WTC11 (cell line): ENCODE measurements at regions not wholly inside any gene's neighbourhood (a gene's known extent, or its start where the extent isn't known, plus 50 kb on each side); places are given as distances from the start of the nearest gene placed in this dataset.

Experiments used
- ATAC-seq: fragments of 200-7000 bp; cut with Tn5 transposase; 2 replicates; pipeline ENCODE4 v1.10.0; 2021; ENCODE audit warnings: mild to moderate bottlenecking, moderate library complexity
- CTCF ChIA-PET: fragments of 300-600 bp; sonication (Branson Sonifier 250); formaldehyde crosslinking; loops from one replicate; lab custom pipeline; 2021; ENCODE audit warnings: antibody characterized with exemption; lab: Charles Lee
- POLR2A ChIA-PET: fragments of 350-600 bp; sonication (Branson Sonifier 250); formaldehyde crosslinking; loops from one replicate; lab custom pipeline; 2021; ENCODE audit warnings: antibody characterized with exemption; lab: Charles Lee
- DNase-seq: peaks from one replicate; pipeline ENCODE4 v3.0.0; 2021; ENCODE audit warnings: low spot score
- H3K27ac Mint-ChIP-seq: 2 replicates; pipeline ENCODE4 v1.8.0; 2021; ENCODE audit warnings: mixed read lengths
- H3K27me3 Mint-ChIP-seq: 2 replicates; pipeline ENCODE4 v1.8.0; 2021; ENCODE audit warnings: low read depth, mild to moderate bottlenecking, moderate library complexity, mixed read lengths
- H3K36me3 Mint-ChIP-seq: 2 replicates; pipeline ENCODE4 v1.8.0; 2021; ENCODE audit warnings: mixed read lengths
- H3K4me1 Mint-ChIP-seq: 2 replicates; pipeline ENCODE4 v1.8.0; 2022; ENCODE audit warnings: mixed read lengths
- H3K4me3 Mint-ChIP-seq: 2 replicates; pipeline ENCODE4 v1.8.0; 2021; ENCODE audit warnings: mild to moderate bottlenecking, moderate library complexity, mixed read lengths
- H3K9me3 Mint-ChIP-seq: 2 replicates; pipeline ENCODE4 v1.8.0; 2021; ENCODE audit warnings: mixed read lengths
- ATF1 ChIP-seq: sonication (generic); formaldehyde crosslinking; IDR thresholded peaks from 2 replicates; pipeline ENCODE4 v1.8.1; 2023; ENCODE audit warnings: mild to moderate bottlenecking, moderate library complexity, missing genetic modification reagents
- CBFB ChIP-seq: sonication (generic); formaldehyde crosslinking; IDR thresholded peaks from 2 replicates; pipeline ENCODE4 v1.8.1; 2022; ENCODE audit warnings: mild to moderate bottlenecking, low read depth, missing genetic modification reagents
- CREM ChIP-seq: sonication (generic); formaldehyde crosslinking; IDR thresholded peaks from 2 replicates; pipeline ENCODE4 v1.8.1; 2022; ENCODE audit warnings: mild to moderate bottlenecking, missing genetic modification reagents, moderate library complexity
- FOXK1 ChIP-seq: sonication (generic); formaldehyde crosslinking; IDR thresholded peaks from 2 replicates; pipeline ENCODE4 v1.8.0; 2022; ENCODE audit warnings: mild to moderate bottlenecking, moderate library complexity, missing genetic modification reagents
- GRHL2 ChIP-seq: fragments of 250-450 bp; sonication (Bioruptor Pico); IDR thresholded peaks from 2 replicates; pipeline ENCODE4 v1.8.0; 2022; ENCODE audit warnings: mild to moderate bottlenecking, moderate library complexity; ENCODE audit not compliant: insufficient replicate concordance, severe bottlenecking
- JUN ChIP-seq: sonication (generic); formaldehyde crosslinking; IDR thresholded peaks from 2 replicates; pipeline ENCODE4 v1.8.0; 2023; ENCODE audit warnings: mild to moderate bottlenecking, missing genetic modification reagents
- KAT7 ChIP-seq: sonication (generic); formaldehyde crosslinking; IDR thresholded peaks from 2 replicates; pipeline ENCODE4 v1.8.1; 2023; ENCODE audit warnings: missing genetic modification reagents, mild to moderate bottlenecking, borderline replicate concordance
- MAX ChIP-seq: sonication (generic); formaldehyde crosslinking; IDR thresholded peaks from 2 replicates; pipeline ENCODE4 v1.8.0; 2022; ENCODE audit warnings: mild to moderate bottlenecking, missing genetic modification reagents
- NR1H2 ChIP-seq: sonication (generic); formaldehyde crosslinking; IDR thresholded peaks from 2 replicates; pipeline ENCODE4 v1.9.0; 2021; ENCODE audit warnings: mild to moderate bottlenecking, moderate library complexity, missing genetic modification reagents
- NR2C2 ChIP-seq: sonication (generic); formaldehyde crosslinking; IDR thresholded peaks from 2 replicates; pipeline ENCODE4 v1.8.0; 2022; ENCODE audit warnings: mild to moderate bottlenecking, missing genetic modification reagents
- NR3C1 ChIP-seq: sonication (generic); formaldehyde crosslinking; conservative IDR thresholded peaks from 2 replicates; pipeline ENCODE4 v1.8.1; 2023; ENCODE audit warnings: low read depth, mild to moderate bottlenecking, missing genetic modification reagents
- PREB ChIP-seq: sonication (generic); formaldehyde crosslinking; IDR thresholded peaks from 2 replicates; pipeline ENCODE4 v1.8.1; 2022; ENCODE audit warnings: mild to moderate bottlenecking, missing genetic modification reagents, moderate library complexity, borderline replicate concordance
- SMAD3 ChIP-seq: sonication (generic); formaldehyde crosslinking; IDR thresholded peaks from 2 replicates; pipeline ENCODE4 v1.8.0; 2022; ENCODE audit warnings: missing genetic modification reagents, mild to moderate bottlenecking, borderline replicate concordance
- SOX15 ChIP-seq: fragments of 250-450 bp; sonication (Bioruptor Pico); IDR thresholded peaks from 2 replicates; pipeline ENCODE4 v1.9.0; 2021; ENCODE audit warnings: mild to moderate bottlenecking
- TEAD4 ChIP-seq: sonication (generic); formaldehyde crosslinking; IDR thresholded peaks from 2 replicates; pipeline ENCODE4 v1.8.0; 2022; ENCODE audit warnings: mild to moderate bottlenecking, missing genetic modification reagents
- ZNF121 ChIP-seq: sonication (generic); formaldehyde crosslinking; IDR thresholded peaks from 2 replicates; pipeline ENCODE4 v1.8.0; 2023; ENCODE audit warnings: missing genetic modification reagents
- ZNF138 ChIP-seq: sonication (generic); formaldehyde crosslinking; conservative IDR thresholded peaks from 2 replicates; pipeline ENCODE4 v1.8.1; 2022; ENCODE audit warnings: mild to moderate bottlenecking, moderate library complexity, missing genetic modification reagents
- ZNF263 ChIP-seq: sonication (generic); formaldehyde crosslinking; IDR thresholded peaks from 2 replicates; pipeline ENCODE4 v1.8.1; 2022; ENCODE audit warnings: low read depth, mild to moderate bottlenecking, moderate library complexity, missing genetic modification reagents
- ZNF317 ChIP-seq: sonication (generic); formaldehyde crosslinking; IDR thresholded peaks from 2 replicates; pipeline ENCODE4 v1.8.1; 2023; ENCODE audit warnings: low read depth, mild to moderate bottlenecking, moderate library complexity, missing genetic modification reagents, borderline replicate concordance
- ZNF396 ChIP-seq: fragments of 250-450 bp; sonication (Bioruptor Pico); IDR thresholded peaks from 2 replicates; pipeline ENCODE4 v1.8.0; 2021; ENCODE audit warnings: mild to moderate bottlenecking, moderate library complexity, borderline replicate concordance
- ZNF423 ChIP-seq: fragments of 250-450 bp; sonication (Bioruptor Pico); IDR thresholded peaks from 2 replicates; pipeline ENCODE4 v2.1.2; 2022; ENCODE audit warnings: mild to moderate bottlenecking, moderate library complexity
- TF ChIP-seq, protein P1 (sequence below): fragments of 200-600 bp; IDR thresholded peaks from 2 replicates; pipeline ENCODE4 v1.8.0; 2022; ENCODE audit warnings: antibody characterized with exemption
- TF ChIP-seq, protein P2 (sequence below): sonication (generic); formaldehyde crosslinking; IDR thresholded peaks from 2 replicates; pipeline ENCODE4 v1.8.1; 2022; ENCODE audit warnings: low read depth, mild to moderate bottlenecking, moderate library complexity, missing genetic modification reagents, borderline replicate concordance
- TF ChIP-seq, protein P3 (sequence below): sonication (generic); formaldehyde crosslinking; IDR thresholded peaks from 2 replicates; pipeline ENCODE4 v1.8.0; 2022; ENCODE audit warnings: missing genetic modification reagents

DNA sequence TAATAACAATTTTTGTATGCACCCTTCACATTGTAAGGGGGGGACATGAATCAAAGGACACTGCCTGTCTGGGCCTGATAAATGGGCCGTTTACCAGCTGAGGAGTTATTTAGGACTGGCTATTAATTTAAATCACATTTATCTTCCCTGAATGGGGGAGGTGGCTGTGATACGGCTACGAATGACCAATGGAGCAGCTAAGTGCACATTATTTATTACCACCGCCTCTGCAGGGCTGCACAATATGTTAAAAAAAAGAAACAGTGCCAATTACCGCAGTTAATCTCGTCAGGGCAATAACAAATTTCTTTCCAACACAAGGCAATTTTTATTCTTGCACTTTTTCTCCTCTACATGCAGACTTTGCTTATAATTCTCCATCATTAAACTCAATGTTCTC lies 318.4 kb downstream of the IRX2 start:
- POLR2A ChIA-PET = no interaction called here
- no peak for DNase-seq
- Mint-ChIP-seq H3K27me3 (peaks cover 8% of the 10 kb centered on the region), H3K27ac (no peak overlapping the region), H3K4me3 (no peak overlapping the region)
- TF ChIP-seq CBFB (no peak), ZNF396 (CRISPR knock-in tag) (no peak), GRHL2 (CRISPR knock-in tag) (no peak), CREM (CRISPR knock-in tag) (no peak), NR3C1 (CRISPR knock-in tag) (no peak), ZNF138 (CRISPR knock-in tag) (no peak)
- TF ChIP-seq, protein P1, sequence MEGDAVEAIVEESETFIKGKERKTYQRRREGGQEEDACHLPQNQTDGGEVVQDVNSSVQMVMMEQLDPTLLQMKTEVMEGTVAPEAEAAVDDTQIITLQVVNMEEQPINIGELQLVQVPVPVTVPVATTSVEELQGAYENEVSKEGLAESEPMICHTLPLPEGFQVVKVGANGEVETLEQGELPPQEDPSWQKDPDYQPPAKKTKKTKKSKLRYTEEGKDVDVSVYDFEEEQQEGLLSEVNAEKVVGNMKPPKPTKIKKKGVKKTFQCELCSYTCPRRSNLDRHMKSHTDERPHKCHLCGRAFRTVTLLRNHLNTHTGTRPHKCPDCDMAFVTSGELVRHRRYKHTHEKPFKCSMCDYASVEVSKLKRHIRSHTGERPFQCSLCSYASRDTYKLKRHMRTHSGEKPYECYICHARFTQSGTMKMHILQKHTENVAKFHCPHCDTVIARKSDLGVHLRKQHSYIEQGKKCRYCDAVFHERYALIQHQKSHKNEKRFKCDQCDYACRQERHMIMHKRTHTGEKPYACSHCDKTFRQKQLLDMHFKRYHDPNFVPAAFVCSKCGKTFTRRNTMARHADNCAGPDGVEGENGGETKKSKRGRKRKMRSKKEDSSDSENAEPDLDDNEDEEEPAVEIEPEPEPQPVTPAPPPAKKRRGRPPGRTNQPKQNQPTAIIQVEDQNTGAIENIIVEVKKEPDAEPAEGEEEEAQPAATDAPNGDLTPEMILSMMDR = no peak
- TF ChIP-seq, all 79 proteins: peak for 0
- Mint-ChIP-seq H3K4me1 (peaks cover 5% of the 10 kb centered on the region), H3K9me3 (peaks cover 61% of the 10 kb centered on the region), H3K36me3 (peaks cover 43% of the 10 kb centered on the region)
- CTCF ChIA-PET = no interaction called here
- ATAC-seq = no peak

DNA sequence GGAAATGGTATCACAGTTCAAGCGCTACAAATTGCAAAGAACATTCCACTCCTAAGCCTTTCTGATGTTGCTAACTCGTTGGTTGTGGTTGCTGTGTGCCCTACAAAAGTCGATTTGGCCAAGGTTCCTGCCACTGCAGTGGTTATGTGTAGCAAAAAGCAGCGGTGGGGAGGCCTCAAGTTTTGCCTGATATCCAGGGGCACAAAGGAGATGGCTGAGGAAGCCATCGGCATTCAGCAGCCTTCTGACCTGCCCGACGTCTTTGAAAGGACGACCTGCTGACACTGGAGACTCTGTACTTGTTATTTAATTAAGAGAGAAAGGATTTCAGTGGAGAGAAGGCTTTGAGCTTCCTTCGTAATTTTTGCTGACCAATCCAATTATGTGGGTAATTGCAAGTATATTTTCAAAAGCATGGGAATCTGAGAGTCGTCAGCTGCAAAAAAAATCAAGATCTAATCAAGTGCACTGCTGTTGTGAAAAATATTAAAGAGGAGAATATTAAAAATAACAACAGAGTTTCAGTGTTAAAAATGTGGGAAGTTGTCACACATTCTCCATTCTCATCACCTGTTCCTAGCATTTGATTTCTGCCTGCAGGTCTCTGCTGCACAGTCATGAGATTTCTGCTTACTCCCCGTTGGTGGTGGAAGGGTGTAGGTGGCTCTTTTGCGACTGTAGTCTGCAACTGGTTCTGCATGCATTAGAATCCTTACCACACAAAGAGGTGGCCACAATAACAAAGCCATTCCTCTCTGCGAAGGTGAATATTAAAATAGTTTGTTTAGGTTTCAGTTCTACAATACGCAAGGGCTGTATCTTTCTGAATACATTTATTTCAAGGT lies 319.2 kb downstream of the IRX2 start:
- H3K9me3 Mint-ChIP-seq = peaks cover 64% of the 10 kb centered on the region
- H3K4me1 Mint-ChIP-seq = peaks cover 5% of the 10 kb centered on the region
- TF ChIP-seq ZNF138 (CRISPR knock-in tag) = no peak
- no peak for TF ChIP-seq ZNF121 (CRISPR knock-in tag)
- no peak for TF ChIP-seq JUN
- no peak for TF ChIP-seq SOX15 (CRISPR knock-in tag)
- TF ChIP-seq GRHL2 (CRISPR knock-in tag) = no peak
- TF ChIP-seq SMAD3 = no peak
- TF ChIP-seq, protein P2, sequence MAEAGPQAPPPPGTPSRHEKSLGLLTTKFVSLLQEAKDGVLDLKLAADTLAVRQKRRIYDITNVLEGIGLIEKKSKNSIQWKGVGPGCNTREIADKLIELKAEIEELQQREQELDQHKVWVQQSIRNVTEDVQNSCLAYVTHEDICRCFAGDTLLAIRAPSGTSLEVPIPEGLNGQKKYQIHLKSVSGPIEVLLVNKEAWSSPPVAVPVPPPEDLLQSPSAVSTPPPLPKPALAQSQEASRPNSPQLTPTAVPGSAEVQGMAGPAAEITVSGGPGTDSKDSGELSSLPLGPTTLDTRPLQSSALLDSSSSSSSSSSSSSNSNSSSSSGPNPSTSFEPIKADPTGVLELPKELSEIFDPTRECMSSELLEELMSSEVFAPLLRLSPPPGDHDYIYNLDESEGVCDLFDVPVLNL (CRISPR knock-in tag) = no peak
- no peak for TF ChIP-seq ZNF396 (CRISPR knock-in tag)
- no peak for TF ChIP-seq MAX (CRISPR knock-in tag)
- TF ChIP-seq ZNF263 (CRISPR knock-in tag) = no peak
- peaks cover 8% of the 10 kb centered on the region for H3K27me3 Mint-ChIP-seq
- ATAC-seq (no peak), DNase-seq (no peak)
- ChIA-PET CTCF (no interaction called here), POLR2A (no interaction called here)
- peaks cover 43% of the 10 kb centered on the region for H3K36me3 Mint-ChIP-seq
- H3K4me3 Mint-ChIP-seq = no peak overlapping the region
- H3K27ac Mint-ChIP-seq = no peak overlapping the region

DNA sequence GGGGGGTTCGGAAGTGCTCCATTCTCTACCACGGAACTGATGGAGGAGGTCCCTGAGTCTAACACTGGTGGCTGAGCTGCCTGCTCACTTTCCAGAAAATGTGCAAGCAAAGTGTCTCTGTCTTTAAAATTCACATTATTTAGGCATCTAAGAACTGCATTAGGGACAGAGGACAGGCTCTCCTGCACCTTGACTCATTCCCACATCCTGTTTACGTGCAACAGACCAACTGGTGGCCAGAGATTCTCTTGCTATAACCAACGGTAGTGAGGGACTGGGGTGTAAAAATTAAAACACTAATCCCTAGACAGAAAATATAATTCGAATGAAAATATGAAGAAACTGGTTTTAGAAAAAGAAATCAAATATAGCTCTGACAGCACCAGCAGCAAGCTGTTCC lies 320.9 kb downstream of the IRX2 start:
- ATAC-seq = no peak
- H3K27ac Mint-ChIP-seq = no peak overlapping the region
- H3K9me3 Mint-ChIP-seq = peaks cover 68% of the 10 kb centered on the region
- DNase-seq = no peak
- H3K4me1 Mint-ChIP-seq = peaks cover 5% of the 10 kb centered on the region
- POLR2A ChIA-PET = no interaction called here
- H3K36me3 Mint-ChIP-seq = peaks cover 40% of the 10 kb centered on the region
- H3K4me3 Mint-ChIP-seq = no peak overlapping the region
- peaks cover 5% of the 10 kb centered on the region for H3K27me3 Mint-ChIP-seq
- CTCF ChIA-PET = interaction anchor here (1.3 kb wide), 1 partner anchor 15 kb away, joined by 3 read pairs; no protein-coding TSS in a partner anchor
- TF ChIP-seq TEAD4 (CRISPR knock-in tag) = no peak
- TF ChIP-seq FOXK1 (CRISPR knock-in tag) = no peak
- TF ChIP-seq PREB (CRISPR knock-in tag) = no peak
- TF ChIP-seq KAT7 = no peak
- TF ChIP-seq ZNF317 (CRISPR knock-in tag) = no peak
- TF ChIP-seq NR1H2 (CRISPR knock-in tag) = no peak
- TF ChIP-seq, protein P3, sequence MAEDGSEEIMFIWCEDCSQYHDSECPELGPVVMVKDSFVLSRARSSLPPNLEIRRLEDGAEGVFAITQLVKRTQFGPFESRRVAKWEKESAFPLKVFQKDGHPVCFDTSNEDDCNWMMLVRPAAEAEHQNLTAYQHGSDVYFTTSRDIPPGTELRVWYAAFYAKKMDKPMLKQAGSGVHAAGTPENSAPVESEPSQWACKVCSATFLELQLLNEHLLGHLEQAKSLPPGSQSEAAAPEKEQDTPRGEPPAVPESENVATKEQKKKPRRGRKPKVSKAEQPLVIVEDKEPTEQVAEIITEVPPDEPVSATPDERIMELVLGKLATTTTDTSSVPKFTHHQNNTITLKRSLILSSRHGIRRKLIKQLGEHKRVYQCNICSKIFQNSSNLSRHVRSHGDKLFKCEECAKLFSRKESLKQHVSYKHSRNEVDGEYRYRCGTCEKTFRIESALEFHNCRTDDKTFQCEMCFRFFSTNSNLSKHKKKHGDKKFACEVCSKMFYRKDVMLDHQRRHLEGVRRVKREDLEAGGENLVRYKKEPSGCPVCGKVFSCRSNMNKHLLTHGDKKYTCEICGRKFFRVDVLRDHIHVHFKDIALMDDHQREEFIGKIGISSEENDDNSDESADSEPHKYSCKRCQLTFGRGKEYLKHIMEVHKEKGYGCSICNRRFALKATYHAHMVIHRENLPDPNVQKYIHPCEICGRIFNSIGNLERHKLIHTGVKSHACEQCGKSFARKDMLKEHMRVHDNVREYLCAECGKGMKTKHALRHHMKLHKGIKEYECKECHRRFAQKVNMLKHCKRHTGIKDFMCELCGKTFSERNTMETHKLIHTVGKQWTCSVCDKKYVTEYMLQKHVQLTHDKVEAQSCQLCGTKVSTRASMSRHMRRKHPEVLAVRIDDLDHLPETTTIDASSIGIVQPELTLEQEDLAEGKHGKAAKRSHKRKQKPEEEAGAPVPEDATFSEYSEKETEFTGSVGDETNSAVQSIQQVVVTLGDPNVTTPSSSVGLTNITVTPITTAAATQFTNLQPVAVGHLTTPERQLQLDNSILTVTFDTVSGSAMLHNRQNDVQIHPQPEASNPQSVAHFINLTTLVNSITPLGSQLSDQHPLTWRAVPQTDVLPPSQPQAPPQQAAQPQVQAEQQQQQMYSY (CRISPR knock-in tag) = no peak
- no peak for TF ChIP-seq ZNF423 (CRISPR knock-in tag)
- TF ChIP-seq ATF1 (CRISPR knock-in tag) = no peak
- no peak for TF ChIP-seq MAX (CRISPR knock-in tag)
- no peak for TF ChIP-seq NR2C2 (CRISPR knock-in tag)
